WTC11 (cell line): ENCODE measurements at regions not wholly inside any gene's neighbourhood (a gene's known extent, or its start where the extent isn't known, plus 50 kb on each side); places are given as distances from the start of the nearest gene placed in this dataset.

ENCODE experiments used
- CBFB ChIP-seq: sonication (generic); formaldehyde crosslinking; IDR thresholded peaks from 2 replicates; pipeline ENCODE4 v1.8.1; 2022; ENCODE audit warnings: mild to moderate bottlenecking, low read depth, missing genetic modification reagents
- CTCF ChIP-seq: fragments of 200-600 bp; IDR thresholded peaks from 2 replicates; pipeline ENCODE4 v1.8.0; 2022; ENCODE audit warnings: antibody characterized with exemption
- E2F5 ChIP-seq: sonication (generic); formaldehyde crosslinking; IDR thresholded peaks from 2 replicates; pipeline ENCODE4 v1.8.1; 2022; ENCODE audit warnings: mild to moderate bottlenecking, moderate library complexity, missing genetic modification reagents
- FOXJ3 ChIP-seq: sonication (generic); formaldehyde crosslinking; IDR thresholded peaks from 2 replicates; pipeline ENCODE4 v1.9.0; 2021; ENCODE audit warnings: missing genetic modification reagents, mild to moderate bottlenecking, borderline replicate concordance
- FOXP4 ChIP-seq: sonication (generic); formaldehyde crosslinking; IDR thresholded peaks from 2 replicates; pipeline ENCODE4 v1.8.0; 2022; ENCODE audit warnings: mild to moderate bottlenecking, missing genetic modification reagents
- PRRX2 ChIP-seq: fragments of 250-450 bp; sonication (Bioruptor Pico); IDR thresholded peaks from 2 replicates; pipeline ENCODE4 v1.8.0; 2021; ENCODE audit warnings: mild to moderate bottlenecking
- RELA ChIP-seq: sonication (generic); formaldehyde crosslinking; IDR thresholded peaks from 2 replicates; pipeline ENCODE4 v1.8.1; 2022; ENCODE audit warnings: missing genetic modification reagents, mild to moderate bottlenecking, borderline replicate concordance
- SP1 ChIP-seq: sonication (generic); formaldehyde crosslinking; conservative IDR thresholded peaks from 2 replicates; pipeline ENCODE4 v1.8.1; 2022; ENCODE audit warnings: missing genetic modification reagents
- ZBTB43 ChIP-seq: sonication (generic); formaldehyde crosslinking; IDR thresholded peaks from 2 replicates; pipeline ENCODE4 v1.8.1; 2023; ENCODE audit warnings: mild to moderate bottlenecking, missing genetic modification reagents
- ZMAT4 ChIP-seq: fragments of 250-450 bp; sonication (Bioruptor Pico); IDR thresholded peaks from 2 replicates; pipeline ENCODE4 v1.9.0; 2021; ENCODE audit warnings: mild to moderate bottlenecking

- TF ChIP-seq CTCF (no peak), PRRX2 (CRISPR knock-in tag) (no peak), ZMAT4 (CRISPR knock-in tag) (no peak), E2F5 (CRISPR knock-in tag) (no peak), FOXJ3 (CRISPR knock-in tag) (no peak), SP1 (no peak), ZBTB43 (CRISPR knock-in tag) (no peak), CBFB (CRISPR knock-in tag) (no peak), RELA (CRISPR knock-in tag) (no peak), FOXP4 (CRISPR knock-in tag) (no peak)
These were observed 56.5 kb upstream of the PLSCR4 start for GRCh38 chr3:146307456-146307725.
